ENCODE measurements at regions not wholly inside any gene's neighbourhood (a gene's known extent, or its start where the extent isn't known, plus 50 kb on each side); places are given as distances from the start of the nearest gene placed in this dataset.

GRCh38 chr10:78964952-78965633, 103.7 kb upstream of the ZMIZ1 start:
- DNase-seq (ENCODE audit: low read depth): no peak

- DNase-seq (ENCODE audit: low read depth): no peak
Measured at GRCh38 chr10:78966182-78966787, 102.5 kb upstream of the ZMIZ1 start.

- DNase-seq (ENCODE audit: low read depth): no peak
Measured at GRCh38 chr10:78966844-78967488, 101.8 kb upstream of the ZMIZ1 start.

GRCh38 chr10:78968300-78968942, 100.3 kb upstream of the ZMIZ1 start:
- DNase-seq (ENCODE audit: low read depth): no peak

- no peak for DNase-seq (ENCODE audit: low read depth)
Measured at GRCh38 chr10:78968943-78969342, 99.8 kb upstream of the ZMIZ1 start.

GRCh38 chr10:78969719-78970118, 99.0 kb upstream of the ZMIZ1 start:
- no peak for DNase-seq (ENCODE audit: low read depth)

- DNase-seq (ENCODE audit: low read depth): no peak
Measured at GRCh38 chr10:78970261-78970660, 98.5 kb upstream of the ZMIZ1 start.

GRCh38 chr10:78971094-78971682, 97.6 kb upstream of the ZMIZ1 start:
- no peak for DNase-seq (ENCODE audit: low read depth)

GRCh38 chr10:78972160-78972946, 96.4 kb upstream of the ZMIZ1 start:
- DNase-seq (ENCODE audit: low read depth): no peak

- DNase-seq (ENCODE audit: low read depth): peak; percentile 62
Measured at GRCh38 chr10:78972947-78973900, 95.5 kb upstream of the ZMIZ1 start.

GRCh38 chr10:78973901-78974616, 94.7 kb upstream of the ZMIZ1 start:
- peak; percentile 24 for DNase-seq (ENCODE audit: low read depth)

GRCh38 chr10:78974617-78975317, 94.0 kb upstream of the ZMIZ1 start:
- peak; percentile 71 for DNase-seq (ENCODE audit: low read depth)

GRCh38 chr10:78975926-78976325, 92.8 kb upstream of the ZMIZ1 start:
- DNase-seq (ENCODE audit: low read depth): no peak

- no peak for DNase-seq (ENCODE audit: low read depth)
Measured at GRCh38 chr10:78976825-78977755, 91.7 kb upstream of the ZMIZ1 start.

GRCh38 chr10:78979938-78980337, 88.8 kb upstream of the ZMIZ1 start:
- DNase-seq (ENCODE audit: low read depth): no peak

- DNase-seq (ENCODE audit: low read depth): no peak
Measured at GRCh38 chr10:78980354-78980753, 88.4 kb upstream of the ZMIZ1 start.

- DNase-seq (ENCODE audit: low read depth): no peak
Measured at GRCh38 chr10:78980815-78981214, 88.0 kb upstream of the ZMIZ1 start.

Measured in activated T-cell treated with anti-CD3 and anti-CD28 coated beads for 24 hours (primary cell).